ENCODE measurements at regions not wholly inside any gene's neighbourhood (a gene's known extent, or its start where the extent isn't known, plus 50 kb on each side); places are given as distances from the start of the nearest gene placed in this dataset.

- DNase-seq: no peak
Observed at GRCh38 chr11:112725636-112726035, 235.6 kb upstream of the NCAM1 start.

GRCh38 chr11:112727341-112727841 is 233.8 kb upstream of the NCAM1 start:
- DNase-seq: no peak

GRCh38 chr11:112728288-112728687 is 232.9 kb upstream of the NCAM1 start:
- DNase-seq: no peak

GRCh38 chr11:112728716-112729115 is 232.5 kb upstream of the NCAM1 start:
- DNase-seq: no peak

- no peak for DNase-seq
Observed at GRCh38 chr11:112730591-112730990, 230.6 kb upstream of the NCAM1 start.

- DNase-seq: no peak
Observed at GRCh38 chr11:112731538-112731937, 229.7 kb upstream of the NCAM1 start.

- DNase-seq: no peak
Observed at GRCh38 chr11:112732031-112732430, 229.2 kb upstream of the NCAM1 start.

- no peak for DNase-seq
Observed at GRCh38 chr11:112734207-112734606, 227.0 kb upstream of the NCAM1 start.

- no peak for DNase-seq
Observed at GRCh38 chr11:112735470-112735869, 225.8 kb upstream of the NCAM1 start.

- DNase-seq: no peak
Observed at GRCh38 chr11:112744041-112744440, 217.2 kb upstream of the NCAM1 start.

- no peak for DNase-seq
Observed at GRCh38 chr11:112745973-112746372, 215.2 kb upstream of the NCAM1 start.

GRCh38 chr11:112748252-112748651 is 213.0 kb upstream of the NCAM1 start:
- DNase-seq: no peak

- DNase-seq: no peak
Observed at GRCh38 chr11:112748713-112749543, 212.3 kb upstream of the NCAM1 start.

- DNase-seq: no peak
Observed at GRCh38 chr11:112751329-112751728, 209.9 kb upstream of the NCAM1 start.

GRCh38 chr11:112751772-112752171 is 209.4 kb upstream of the NCAM1 start:
- DNase-seq: no peak

- no peak for DNase-seq
Observed at GRCh38 chr11:112752563-112752962, 208.7 kb upstream of the NCAM1 start.

- DNase-seq: no peak
Observed at GRCh38 chr11:112753706-112754105, 207.5 kb upstream of the NCAM1 start.

- no peak for DNase-seq
Observed at GRCh38 chr11:112759418-112759817, 201.8 kb upstream of the NCAM1 start.

GRCh38 chr11:112760396-112761059 is 200.7 kb upstream of the NCAM1 start:
- no peak for DNase-seq

- no peak for DNase-seq
Observed at GRCh38 chr11:112761911-112762706, 199.1 kb upstream of the NCAM1 start.

- no peak for DNase-seq
Observed at GRCh38 chr11:112762707-112763090, 198.5 kb upstream of the NCAM1 start.

- no peak for DNase-seq
Observed at GRCh38 chr11:112765337-112765736, 195.9 kb upstream of the NCAM1 start.

GRCh38 chr11:112769170-112769569 is 192.1 kb upstream of the NCAM1 start:
- DNase-seq: no peak

Data from stimulated activated CD4-positive, alpha-beta T cell treated with anti-CD3 and anti-CD28 coated beads, Interleukin-4, amount 100 ng/mL, for 1 hour (primary cell).